ENCODE measurements at regions not wholly inside any gene's neighbourhood (a gene's known extent, or its start where the extent isn't known, plus 50 kb on each side); places are given as distances from the start of the nearest gene placed in this dataset.
"Not testable (repeated sequence)": the region's sequence is repeated elsewhere in the genome, so short reads cannot be mapped to it uniquely, and the experiment has no call there.

DNA sequence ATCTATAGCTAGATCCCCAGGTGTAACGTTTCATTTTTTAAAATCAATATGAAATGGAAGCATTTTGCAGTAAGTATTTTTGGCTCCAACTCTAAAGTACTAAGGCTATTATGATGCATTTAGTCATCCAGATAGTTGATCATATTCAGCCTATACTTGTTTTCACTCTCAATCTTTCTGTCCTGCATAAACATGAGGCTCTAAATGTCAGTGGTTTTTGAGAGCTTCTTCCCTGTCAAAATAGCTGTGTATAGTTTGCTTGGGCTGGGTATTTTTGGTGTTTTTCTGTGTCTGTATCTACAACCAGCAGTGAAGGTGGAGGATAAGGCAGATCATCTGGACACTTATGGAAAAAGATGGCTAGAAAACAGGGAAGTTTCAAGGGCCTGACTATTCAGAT is 128.0 kb downstream of the LRRN1 start:
- ChIA-PET CTCF (no interaction called here), POLR2A (no interaction called here)
- no peak overlapping the region for H3K4me3 Mint-ChIP-seq
- H3K79me2 ChIP-seq (ENCODE audit: control insufficient read depth, insufficient read depth, low read length): no peaks in the 10 kb centered on the region
- TF ChIP-seq, protein P1, sequence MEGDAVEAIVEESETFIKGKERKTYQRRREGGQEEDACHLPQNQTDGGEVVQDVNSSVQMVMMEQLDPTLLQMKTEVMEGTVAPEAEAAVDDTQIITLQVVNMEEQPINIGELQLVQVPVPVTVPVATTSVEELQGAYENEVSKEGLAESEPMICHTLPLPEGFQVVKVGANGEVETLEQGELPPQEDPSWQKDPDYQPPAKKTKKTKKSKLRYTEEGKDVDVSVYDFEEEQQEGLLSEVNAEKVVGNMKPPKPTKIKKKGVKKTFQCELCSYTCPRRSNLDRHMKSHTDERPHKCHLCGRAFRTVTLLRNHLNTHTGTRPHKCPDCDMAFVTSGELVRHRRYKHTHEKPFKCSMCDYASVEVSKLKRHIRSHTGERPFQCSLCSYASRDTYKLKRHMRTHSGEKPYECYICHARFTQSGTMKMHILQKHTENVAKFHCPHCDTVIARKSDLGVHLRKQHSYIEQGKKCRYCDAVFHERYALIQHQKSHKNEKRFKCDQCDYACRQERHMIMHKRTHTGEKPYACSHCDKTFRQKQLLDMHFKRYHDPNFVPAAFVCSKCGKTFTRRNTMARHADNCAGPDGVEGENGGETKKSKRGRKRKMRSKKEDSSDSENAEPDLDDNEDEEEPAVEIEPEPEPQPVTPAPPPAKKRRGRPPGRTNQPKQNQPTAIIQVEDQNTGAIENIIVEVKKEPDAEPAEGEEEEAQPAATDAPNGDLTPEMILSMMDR (IDR thresholded peaks at IDR 0.05): no peak
- TF ChIP-seq EZH2 (IDR thresholded peaks at IDR 0.05; ENCODE audit: borderline replicate concordance, insufficient read depth, low read depth, low read length, poor library complexity, severe bottlenecking): no peak
- peaks cover 3% of the 10 kb centered on the region for H3K9me3 Mint-ChIP-seq (ENCODE audit: insufficient read depth)
- no peak overlapping the region for H3K27ac Mint-ChIP-seq
- no peaks in the 10 kb centered on the region for H3K27me3 Mint-ChIP-seq
- H4K20me1 ChIP-seq (ENCODE audit: control insufficient read depth, insufficient read depth, low read length, poor library complexity, severe bottlenecking): no peaks in the 10 kb centered on the region
- H3K4me1 Mint-ChIP-seq: no peaks in the 10 kb centered on the region
- H3K9me3 ChIP-seq (ENCODE audit: control extremely low read depth in 1 of 3, control insufficient read depth in 2 of 3, insufficient read depth in 1 of 3, low read length in 2 of 3): peaks cover 0 to 10% (median 0%) of the 10 kb centered on the region in 3 donors
- H2AFZ ChIP-seq (ENCODE audit: insufficient read depth, low read depth, low read length, poor library complexity, severe bottlenecking): no peak overlapping the region
- H3K4me1 ChIP-seq (ENCODE audit: control insufficient read depth in 2 of 2, insufficient read depth in 2 of 2, low read length in 2 of 2): no peaks in the 10 kb centered on the region
- no peak overlapping the region for H3K4me2 ChIP-seq (replicated peaks; ENCODE audit: low read depth, low read length, poor library complexity, severe bottlenecking)
- intact Hi-C loops (cut with micrococcal nuclease): no loop called here
- no CpG with 5 or more reads among the region's 1 CpG for WGBS (ENCODE audit: insufficient coverage)
- no peaks in the 10 kb centered on the region for H3K36me3 ChIP-seq (replicated peaks in 1 of 2; ENCODE audit: control extremely low read depth in 1 of 2, control insufficient read depth in 1 of 2, extremely low read depth in 1 of 2, insufficient read depth in 2 of 2, low read length in 1 of 2)
- no peak for DNase-seq
- no peak overlapping the region for H3K27ac ChIP-seq (ENCODE audit: low read length in 2 of 2)
- no peaks in the 10 kb centered on the region for H3K27me3 ChIP-seq (replicated peaks in 1 of 4; ENCODE audit: control extremely low read depth in 1 of 4, control insufficient read depth in 3 of 4, insufficient read depth in 4 of 4, low read length in 3 of 4)
- no peak overlapping the region for H3K4me3 ChIP-seq (ENCODE audit: control extremely low read depth in 1 of 5, extremely low read depth in 1 of 5, insufficient read depth in 1 of 5, low read depth in 2 of 5, low read length in 4 of 5)
- H3K9ac ChIP-seq (ENCODE audit: low read length): no peak overlapping the region
- ATAC-seq (ENCODE audit: low read depth): no peak

DNA sequence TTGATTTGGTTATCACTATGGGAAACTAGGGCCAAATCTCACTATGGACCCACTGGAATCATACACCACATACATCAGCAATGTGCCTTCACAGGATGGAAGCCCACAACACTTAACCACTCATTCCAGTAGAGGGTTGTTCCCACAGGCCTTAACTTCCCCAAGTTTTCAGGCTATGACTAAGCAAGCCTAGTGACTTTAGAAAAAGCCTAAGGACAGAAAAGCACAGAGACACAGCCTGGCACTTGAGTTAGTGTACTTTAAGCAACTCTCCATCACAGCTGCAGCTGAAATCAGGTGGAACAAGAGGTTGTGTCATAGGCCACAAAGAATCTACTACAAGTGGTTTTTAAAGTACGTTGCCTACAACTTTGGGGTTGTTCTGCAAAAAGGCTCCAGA is 128.7 kb downstream of the LRRN1 start:
- Histone ChIP-seq H3K4me3 (ENCODE audit: control extremely low read depth in 1 of 5, extremely low read depth in 1 of 5, insufficient read depth in 1 of 5, low read depth in 2 of 5, low read length in 4 of 5) (no peak overlapping the region), H3K27ac (ENCODE audit: low read length in 2 of 2) (no peak overlapping the region), H3K4me2 (replicated peaks; ENCODE audit: low read depth, low read length, poor library complexity, severe bottlenecking) (no peak overlapping the region), H2AFZ (ENCODE audit: insufficient read depth, low read depth, low read length, poor library complexity, severe bottlenecking) (no peak overlapping the region), H3K27me3 (replicated peaks in 1 of 4; ENCODE audit: control extremely low read depth in 1 of 4, control insufficient read depth in 3 of 4, insufficient read depth in 4 of 4, low read length in 3 of 4) (no peaks in the 10 kb centered on the region), H3K79me2 (ENCODE audit: control insufficient read depth, insufficient read depth, low read length) (no peaks in the 10 kb centered on the region), H4K20me1 (ENCODE audit: control insufficient read depth, insufficient read depth, low read length, poor library complexity, severe bottlenecking) (no peaks in the 10 kb centered on the region), H3K9me3 (ENCODE audit: control extremely low read depth in 1 of 3, control insufficient read depth in 2 of 3, insufficient read depth in 1 of 3, low read length in 2 of 3) (peaks cover 0 to 10% (median 0%) of the 10 kb centered on the region in 3 donors), H3K4me1 (ENCODE audit: control insufficient read depth in 2 of 2, insufficient read depth in 2 of 2, low read length in 2 of 2) (no peaks in the 10 kb centered on the region), H3K36me3 (replicated peaks in 1 of 2; ENCODE audit: control extremely low read depth in 1 of 2, control insufficient read depth in 1 of 2, extremely low read depth in 1 of 2, insufficient read depth in 2 of 2, low read length in 1 of 2) (no peaks in the 10 kb centered on the region), H3K9ac (ENCODE audit: low read length) (no peak overlapping the region)
- WGBS (ENCODE audit: insufficient coverage): no CpG with 5 or more reads among the region's 1 CpG
- Mint-ChIP-seq H3K4me3 (no peak overlapping the region), H3K27me3 (no peaks in the 10 kb centered on the region), H3K27ac (no peak overlapping the region), H3K9me3 (ENCODE audit: insufficient read depth) (peaks cover 3% of the 10 kb centered on the region), H3K4me1 (no peaks in the 10 kb centered on the region)
- intact Hi-C loops (cut with micrococcal nuclease): no loop called here
- DNase-seq: no peak
- CTCF ChIA-PET: no interaction called here
- POLR2A ChIA-PET: no interaction called here
- TF ChIP-seq EZH2 (IDR thresholded peaks at IDR 0.05; ENCODE audit: borderline replicate concordance, insufficient read depth, low read depth, low read length, poor library complexity, severe bottlenecking): no peak
- TF ChIP-seq, protein P1 (IDR thresholded peaks at IDR 0.05): no peak
- no peak for ATAC-seq (ENCODE audit: low read depth)

- H4K20me1 ChIP-seq (ENCODE audit: control insufficient read depth, insufficient read depth, low read length, poor library complexity, severe bottlenecking); H3K9me3 Mint-ChIP-seq (ENCODE audit: insufficient read depth); H2AFZ ChIP-seq (ENCODE audit: insufficient read depth, low read depth, low read length, poor library complexity, severe bottlenecking); H3K4me1 Mint-ChIP-seq; H3K79me2 ChIP-seq (ENCODE audit: control insufficient read depth, insufficient read depth, low read length); H3K27me3 Mint-ChIP-seq; H3K27ac Mint-ChIP-seq; H3K4me3 Mint-ChIP-seq; H3K4me3 ChIP-seq (ENCODE audit: control extremely low read depth in 1 of 5, extremely low read depth in 1 of 5, insufficient read depth in 1 of 5, low read depth in 2 of 5, low read length in 4 of 5); intact Hi-C loops (cut with micrococcal nuclease); H3K9me3 ChIP-seq (ENCODE audit: control extremely low read depth in 1 of 3, control insufficient read depth in 2 of 3, insufficient read depth in 1 of 3, low read length in 2 of 3); ATAC-seq (ENCODE audit: low read depth); H3K9ac ChIP-seq (ENCODE audit: low read length); H3K27me3 ChIP-seq (replicated peaks in 1 of 4; ENCODE audit: control extremely low read depth in 1 of 4, control insufficient read depth in 3 of 4, insufficient read depth in 4 of 4, low read length in 3 of 4); H3K4me2 ChIP-seq (replicated peaks; ENCODE audit: low read depth, low read length, poor library complexity, severe bottlenecking); CTCF ChIA-PET; H3K36me3 ChIP-seq (replicated peaks in 1 of 2; ENCODE audit: control extremely low read depth in 1 of 2, control insufficient read depth in 1 of 2, extremely low read depth in 1 of 2, insufficient read depth in 2 of 2, low read length in 1 of 2); H3K27ac ChIP-seq (ENCODE audit: low read length in 2 of 2); H3K4me1 ChIP-seq (ENCODE audit: control insufficient read depth in 2 of 2, insufficient read depth in 2 of 2, low read length in 2 of 2); DNase-seq; POLR2A ChIA-PET: not testable (repeated sequence)
- 92% methylated on average over 6 of the region's 8 CpGs for WGBS (ENCODE audit: insufficient coverage)
Measured at GRCh38 chr3:3941380-3941779, 142.1 kb downstream of the LRRN1 start.

Measured in B cell (primary cell).